ENCODE measurements at regions not wholly inside any gene's neighbourhood (a gene's known extent, or its start where the extent isn't known, plus 50 kb on each side); places are given as distances from the start of the nearest gene placed in this dataset.
"Not testable (repeated sequence)": the region's sequence is repeated elsewhere in the genome, so short reads cannot be mapped to it uniquely, and the experiment has no call there.

DNA sequence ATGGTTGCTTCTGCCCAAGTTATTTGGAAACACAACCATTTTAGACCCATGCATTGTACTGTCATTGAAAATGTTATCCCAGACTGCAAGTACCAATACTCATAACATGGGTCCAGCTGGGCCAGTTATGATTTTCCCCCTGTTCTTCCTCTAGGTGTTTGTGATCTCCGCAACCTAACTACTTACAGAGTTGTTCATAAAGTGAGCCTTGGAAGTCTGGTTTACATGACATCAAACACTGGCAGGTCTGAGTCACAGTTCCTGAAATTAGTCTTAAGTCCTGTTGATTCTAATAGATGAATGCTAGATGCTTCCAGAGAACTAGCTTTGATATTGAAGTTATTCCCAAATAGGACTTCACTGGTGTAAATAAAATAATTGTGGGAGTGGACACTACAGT, 487.0 kb downstream of the MED13L start:
- intact Hi-C loops (cut with DNase I) = no loop called here
- DNase-seq (no peak), ATAC-seq (no peak)
- H3K27ac ChIP-seq = no peak overlapping the region
- no peaks in the 10 kb centered on the region for H3K36me3 ChIP-seq
- no peaks in the 10 kb centered on the region for H3K9me3 ChIP-seq
- no peak for TF ChIP-seq POLR2A (IDR thresholded peaks at IDR 0.05)
- TF ChIP-seq, protein P1, sequence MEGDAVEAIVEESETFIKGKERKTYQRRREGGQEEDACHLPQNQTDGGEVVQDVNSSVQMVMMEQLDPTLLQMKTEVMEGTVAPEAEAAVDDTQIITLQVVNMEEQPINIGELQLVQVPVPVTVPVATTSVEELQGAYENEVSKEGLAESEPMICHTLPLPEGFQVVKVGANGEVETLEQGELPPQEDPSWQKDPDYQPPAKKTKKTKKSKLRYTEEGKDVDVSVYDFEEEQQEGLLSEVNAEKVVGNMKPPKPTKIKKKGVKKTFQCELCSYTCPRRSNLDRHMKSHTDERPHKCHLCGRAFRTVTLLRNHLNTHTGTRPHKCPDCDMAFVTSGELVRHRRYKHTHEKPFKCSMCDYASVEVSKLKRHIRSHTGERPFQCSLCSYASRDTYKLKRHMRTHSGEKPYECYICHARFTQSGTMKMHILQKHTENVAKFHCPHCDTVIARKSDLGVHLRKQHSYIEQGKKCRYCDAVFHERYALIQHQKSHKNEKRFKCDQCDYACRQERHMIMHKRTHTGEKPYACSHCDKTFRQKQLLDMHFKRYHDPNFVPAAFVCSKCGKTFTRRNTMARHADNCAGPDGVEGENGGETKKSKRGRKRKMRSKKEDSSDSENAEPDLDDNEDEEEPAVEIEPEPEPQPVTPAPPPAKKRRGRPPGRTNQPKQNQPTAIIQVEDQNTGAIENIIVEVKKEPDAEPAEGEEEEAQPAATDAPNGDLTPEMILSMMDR (IDR thresholded peaks at IDR 0.05) = no peak
- WGBS (ENCODE audit: insufficient coverage, low coverage, low lambda C conversion rate, missing lambda C conversion rate) = 60% methylated on average over 1 of the region's 1 CpG
- no peaks in the 10 kb centered on the region for H3K27me3 ChIP-seq
- H3K4me1 ChIP-seq = no peaks in the 10 kb centered on the region
- H3K4me3 ChIP-seq = no peak overlapping the region

DNA sequence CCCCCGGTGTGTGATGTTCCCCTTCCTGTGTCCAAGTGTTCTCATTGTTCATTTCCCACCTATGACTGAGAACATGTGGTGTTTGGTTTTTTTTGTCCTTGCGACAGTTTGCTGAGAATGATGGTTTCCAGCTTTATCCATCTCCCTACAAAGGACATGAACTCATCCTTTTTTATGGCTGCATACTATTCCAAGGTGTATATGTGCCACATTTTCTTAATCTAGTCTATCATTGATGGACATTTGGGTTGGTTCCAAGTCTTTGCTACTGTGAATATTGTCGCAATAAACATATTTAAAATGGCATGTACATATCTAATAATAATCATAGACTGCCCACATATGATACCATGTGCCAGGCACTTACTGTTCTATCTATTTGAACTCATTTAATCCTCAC, 491.0 kb downstream of the MED13L start:
- intact Hi-C loops (cut with DNase I); DNase-seq: not testable (repeated sequence)

DNA sequence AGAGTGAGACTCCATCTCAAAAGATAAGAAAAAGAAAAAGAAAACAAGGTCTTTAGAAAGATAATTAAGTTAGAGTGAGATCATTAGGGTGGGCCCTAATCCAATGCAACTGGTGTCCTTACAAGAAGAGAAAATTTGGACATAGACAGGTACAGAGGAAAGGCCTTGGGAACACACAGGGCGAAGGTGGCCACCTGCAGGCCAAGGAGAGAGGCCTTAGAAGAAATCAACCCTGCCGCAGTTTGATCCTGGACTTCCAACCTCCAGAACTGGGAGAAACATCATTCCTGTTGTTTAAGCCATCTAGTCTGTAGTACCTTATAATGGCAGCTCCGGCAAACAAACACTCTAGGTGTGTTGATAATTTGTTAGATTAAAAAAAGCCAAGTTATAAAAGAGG, 491.9 kb downstream of the MED13L start:
- H3K9me3 ChIP-seq = no peaks in the 10 kb centered on the region
- intact Hi-C loops (cut with DNase I) = no loop called here
- 86% methylated on average over 3 of the region's 3 CpGs for WGBS (ENCODE audit: insufficient coverage, low coverage, low lambda C conversion rate, missing lambda C conversion rate)
- DNase-seq (no peak), ATAC-seq (no peak)
- H3K4me3 ChIP-seq = no peak overlapping the region
- TF ChIP-seq POLR2A (IDR thresholded peaks at IDR 0.05) = no peak
- TF ChIP-seq, protein P1 (IDR thresholded peaks at IDR 0.05) = no peak
- no peak overlapping the region for H3K27ac ChIP-seq
- H3K27me3 ChIP-seq = no peaks in the 10 kb centered on the region
- no peaks in the 10 kb centered on the region for H3K4me1 ChIP-seq
- H3K36me3 ChIP-seq = no peaks in the 10 kb centered on the region

More for the DNA sequence above, 491.0 kb downstream of the MED13L start:
- H3K4me1 ChIP-seq, H3K9me3 ChIP-seq, H3K4me3 ChIP-seq, H3K27me3 ChIP-seq, ATAC-seq, H3K27ac ChIP-seq, H3K36me3 ChIP-seq: not testable (repeated sequence)
- WGBS (ENCODE audit: insufficient coverage, low coverage, low lambda C conversion rate, missing lambda C conversion rate) = 72% methylated on average over 3 of the region's 3 CpGs

GRCh38 chr12:115776399-115776798, 501.1 kb downstream of the MED13L start:
- Histone ChIP-seq H3K27ac (no peak overlapping the region), H3K4me1 (no peaks in the 10 kb centered on the region), H3K4me3 (no peak overlapping the region), H3K9me3 (no peaks in the 10 kb centered on the region), H3K27me3 (no peaks in the 10 kb centered on the region), H3K36me3 (no peaks in the 10 kb centered on the region)
- 83% methylated on average over 1 of the region's 1 CpG for WGBS (ENCODE audit: insufficient coverage, low coverage, low lambda C conversion rate, missing lambda C conversion rate)
- DNase-seq (no peak), ATAC-seq (no peak)
- TF ChIP-seq, protein P1 (IDR thresholded peaks at IDR 0.05) = no peak
- no peak for TF ChIP-seq POLR2A (IDR thresholded peaks at IDR 0.05)
- intact Hi-C loops (cut with DNase I) = no loop called here

DNA sequence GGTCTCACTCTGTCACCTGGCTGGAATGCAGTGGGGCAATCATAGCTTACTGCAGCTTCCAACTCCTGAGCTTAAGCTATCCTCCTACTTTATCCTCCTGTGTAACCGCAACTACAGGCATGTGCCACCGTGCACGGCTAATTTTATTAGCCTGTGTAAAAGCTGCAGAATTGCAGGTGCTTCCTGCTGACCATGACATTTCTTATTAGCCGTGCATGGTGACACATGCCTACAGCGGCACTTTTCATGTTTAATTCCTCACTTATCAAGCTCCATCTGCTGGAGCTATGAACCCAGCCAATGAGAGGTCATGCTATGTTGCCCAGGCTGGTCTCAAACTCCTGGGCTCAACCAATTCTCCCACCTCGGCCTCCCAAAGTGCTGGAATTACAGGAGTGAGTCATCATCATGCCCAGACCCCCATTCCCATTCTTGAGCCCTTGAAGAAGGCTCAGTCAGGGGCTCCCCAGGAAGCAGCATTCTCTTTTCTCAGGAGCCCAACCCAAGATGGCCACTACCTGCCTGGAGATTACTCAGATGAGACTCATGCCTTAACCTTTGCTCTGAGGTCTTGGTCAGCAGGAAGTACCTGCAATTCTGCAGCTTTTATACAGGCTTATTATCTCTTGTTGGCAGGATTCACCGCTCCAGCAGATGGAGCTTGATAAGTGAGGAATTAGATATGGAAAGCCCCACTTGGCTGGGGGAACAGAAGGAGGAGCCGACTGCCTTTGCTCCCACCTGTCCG, 503.2 kb downstream of the MED13L start:
- no peak for DNase-seq
- Histone ChIP-seq H3K36me3 (no peaks in the 10 kb centered on the region), H3K27me3 (no peaks in the 10 kb centered on the region), H3K9me3 (no peaks in the 10 kb centered on the region), H3K4me3 (no peak overlapping the region), H3K4me1 (no peaks in the 10 kb centered on the region), H3K27ac (no peak overlapping the region)
- ATAC-seq = no peak
- 60% methylated on average over 5 of the region's 9 CpGs for WGBS (ENCODE audit: insufficient coverage, low coverage, low lambda C conversion rate, missing lambda C conversion rate)
- intact Hi-C loops (cut with DNase I) = no loop called here
- TF ChIP-seq, protein P1 (IDR thresholded peaks at IDR 0.05) = no peak
- TF ChIP-seq POLR2A (IDR thresholded peaks at IDR 0.05) = no peak
